ENCODE measurements at regions not wholly inside any gene's neighbourhood (a gene's known extent, or its start where the extent isn't known, plus 50 kb on each side); places are given as distances from the start of the nearest gene placed in this dataset.
"Not testable (repeated sequence)": the region's sequence is repeated elsewhere in the genome, so short reads cannot be mapped to it uniquely, and the experiment has no call there.

- dilution Hi-C loops (cut with MboI; ENCODE audit: extremely low pct_ligation_motif_present, low sequenced_read_pairs); FAIRE-seq; intact Hi-C loops (cut with micrococcal nuclease); H3K4me3 ChIP-seq (replicated peaks in 1 of 3; ENCODE audit: insufficient read depth in 1 of 3, low read depth in 1 of 3, low read length in 3 of 3); H4K20me1 ChIP-seq (replicated peaks; ENCODE audit: control insufficient read depth, extremely low read depth, insufficient read depth, low read length); H3K9ac ChIP-seq (replicated peaks; ENCODE audit: extremely low read depth, insufficient read depth, low read length); H3K27me3 ChIP-seq (ENCODE audit: control insufficient read depth in 2 of 2, insufficient read depth in 2 of 2, low read length in 2 of 2); H3K27ac ChIP-seq (ENCODE audit: insufficient read depth, low read depth, low read length); H3K36me3 ChIP-seq (ENCODE audit: control insufficient read depth in 2 of 2, extremely low read depth in 1 of 2, insufficient read depth in 2 of 2, low read length in 2 of 2); CTCF ChIA-PET; H2AFZ ChIP-seq (ENCODE audit: low read depth, low read length); H3K79me2 ChIP-seq (ENCODE audit: control insufficient read depth, insufficient read depth, low read length); H3K4me2 ChIP-seq (ENCODE audit: insufficient read depth, low read length); BruUV-seq (replicated peaks); POLR2A ChIA-PET; DNase-seq (ENCODE audit: low read depth, low spot score); H3K4me1 ChIP-seq (ENCODE audit: control insufficient read depth, extremely low read depth, insufficient read depth, low read length); H3K9me1 ChIP-seq (replicated peaks; ENCODE audit: control insufficient read depth, extremely low read depth, insufficient read depth, low read length); H3K9me3 ChIP-seq (replicated peaks; ENCODE audit: control insufficient read depth, insufficient read depth, low read length): not testable (repeated sequence)
Observed at GRCh38 chr3:124152891-124153290, 161.0 kb upstream of the ROPN1 start.

- Histone ChIP-seq H3K27me3 (ENCODE audit: control insufficient read depth in 2 of 2, insufficient read depth in 2 of 2, low read length in 2 of 2) (no peaks in the 10 kb centered on the region), H3K4me1 (ENCODE audit: control insufficient read depth, extremely low read depth, insufficient read depth, low read length) (no peaks in the 10 kb centered on the region), H3K27ac (ENCODE audit: insufficient read depth, low read depth, low read length) (no peak overlapping the region), H3K79me2 (ENCODE audit: control insufficient read depth, insufficient read depth, low read length) (no peaks in the 10 kb centered on the region), H3K9ac (replicated peaks; ENCODE audit: extremely low read depth, insufficient read depth, low read length) (no peak overlapping the region), H4K20me1 (replicated peaks; ENCODE audit: control insufficient read depth, extremely low read depth, insufficient read depth, low read length) (no peaks in the 10 kb centered on the region), H3K9me1 (replicated peaks; ENCODE audit: control insufficient read depth, extremely low read depth, insufficient read depth, low read length) (no peaks in the 10 kb centered on the region), H3K36me3 (ENCODE audit: control insufficient read depth in 2 of 2, extremely low read depth in 1 of 2, insufficient read depth in 2 of 2, low read length in 2 of 2) (no peaks in the 10 kb centered on the region), H2AFZ (ENCODE audit: low read depth, low read length) (no peak overlapping the region), H3K9me3 (replicated peaks; ENCODE audit: control insufficient read depth, insufficient read depth, low read length) (no peaks in the 10 kb centered on the region), H3K4me2 (ENCODE audit: insufficient read depth, low read length) (no peak overlapping the region), H3K4me3 (replicated peaks in 1 of 3; ENCODE audit: insufficient read depth in 1 of 3, low read depth in 1 of 3, low read length in 3 of 3) (no peak overlapping the region)
- dilution Hi-C loops (cut with MboI; ENCODE audit: extremely low pct_ligation_motif_present, low sequenced_read_pairs) (no loop called here), intact Hi-C loops (cut with micrococcal nuclease) (no loop called here)
- ChIA-PET POLR2A (no interaction called here), CTCF (interaction anchor here (1.4 kb wide), 1 partner anchor 9 kb away, joined by 4 read pairs; no protein-coding TSS in a partner anchor)
- FAIRE-seq (peak; percentile 37), DNase-seq (ENCODE audit: low read depth, low spot score) (no peak)
- no TSS peak for BruUV-seq (replicated peaks)
- no peak for TF ChIP-seq MAX (IDR thresholded peaks at IDR 0.05; ENCODE audit: insufficient read depth, insufficient read length)
- TF ChIP-seq FOS (IDR thresholded peaks at IDR 0.05; ENCODE audit: borderline replicate concordance, insufficient read depth, low read length), result no peak
- TF ChIP-seq POLR2AphosphoS5 (IDR thresholded peaks at IDR 0.05; ENCODE audit: insufficient read depth, low read depth, low read length), result no peak
- no peak for TF ChIP-seq MYC (IDR thresholded peaks at IDR 0.05; ENCODE audit: low read depth, low read length)
- TF ChIP-seq EZH2 (IDR thresholded peaks at IDR 0.05; ENCODE audit: borderline replicate concordance, low read depth, low read length, severe bottlenecking), result no peak
- no peak for TF ChIP-seq POLR2A (IDR thresholded peaks at IDR 0.05; ENCODE audit: low read depth, low read length)
- TF ChIP-seq JUN (IDR thresholded peaks at IDR 0.05; ENCODE audit: borderline replicate concordance, insufficient read depth, insufficient read length, low read depth), result no peak
Observed at GRCh38 chr3:124156866-124157712, 165.2 kb upstream of the ROPN1 start.
